CD4-positive, alpha-beta T cell treated with Interleukin-17A for 4 hours (primary cell): ENCODE measurements at regions not wholly inside any gene's neighbourhood (a gene's known extent, or its start where the extent isn't known, plus 50 kb on each side); places are given as distances from the start of the nearest gene placed in this dataset.
"Not testable (repeated sequence)": the region's sequence is repeated elsewhere in the genome, so short reads cannot be mapped to it uniquely, and the experiment has no call there.

ENCODE experiments used
- DNase-seq: peaks from one replicate; pipeline ENCODE4 v3.0.0-alpha.2; 2020; ENCODE audit warnings: mixed read lengths

DNA sequence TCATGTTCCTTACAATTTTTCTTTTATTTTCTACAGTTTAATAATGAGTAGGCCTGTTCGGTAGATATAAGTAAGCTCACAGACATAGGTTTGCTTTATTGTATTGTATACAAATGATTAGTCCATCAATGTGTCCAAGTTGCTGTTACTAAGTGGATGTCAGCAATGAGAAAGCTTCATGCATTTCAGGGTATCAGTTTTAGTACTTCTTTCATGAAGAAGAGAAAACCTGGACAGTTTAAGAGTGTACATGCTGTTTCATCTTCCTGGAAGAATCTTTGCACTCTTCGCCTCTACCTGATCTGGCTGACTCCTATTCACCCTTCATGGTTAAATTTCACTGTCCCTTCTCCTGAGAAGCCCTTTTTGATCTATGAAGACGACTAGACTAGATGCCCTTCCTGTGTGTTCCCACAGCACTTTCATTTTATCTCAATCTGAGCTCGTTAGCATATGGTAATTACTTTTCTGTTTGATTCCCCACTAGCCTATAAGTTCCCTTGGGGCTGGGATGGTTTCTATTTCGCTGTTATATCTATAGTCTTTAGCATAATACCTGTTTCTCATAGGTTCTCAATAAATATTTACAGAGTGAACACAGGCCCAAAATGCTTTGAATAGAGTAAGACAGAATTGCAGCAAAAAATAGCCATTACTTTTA lies 70.7 kb downstream of the CETN3 start:
- no peak for DNase-seq

DNA sequence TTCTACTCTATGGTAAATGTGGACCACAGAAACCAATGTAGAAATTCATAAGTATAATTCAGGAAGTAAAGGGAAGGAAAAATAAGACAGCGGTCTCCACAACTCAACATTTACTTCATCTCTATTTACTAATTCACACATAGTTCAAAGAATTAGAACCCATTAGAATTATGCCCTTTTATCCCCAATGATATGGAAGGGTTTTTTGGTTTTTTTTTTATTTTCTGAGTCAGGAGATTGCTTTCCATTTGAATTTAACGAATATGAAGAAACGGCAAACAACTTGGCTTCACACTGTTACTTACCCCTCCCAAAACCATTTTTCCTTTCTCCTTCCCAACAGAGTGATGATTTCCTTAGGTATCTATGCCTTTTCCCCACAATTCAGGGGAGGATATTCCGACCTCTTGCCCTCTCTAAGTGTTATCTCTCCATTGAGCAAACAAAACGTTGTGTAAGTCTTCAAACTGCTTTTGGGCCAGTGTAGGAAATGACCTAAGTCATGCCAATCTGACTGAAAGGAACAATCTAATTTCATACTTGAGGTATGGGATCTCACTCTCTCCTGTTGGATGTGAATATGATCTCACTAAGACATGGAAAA lies 72.0 kb downstream of the CETN3 start:
- DNase-seq: no peak

DNA sequence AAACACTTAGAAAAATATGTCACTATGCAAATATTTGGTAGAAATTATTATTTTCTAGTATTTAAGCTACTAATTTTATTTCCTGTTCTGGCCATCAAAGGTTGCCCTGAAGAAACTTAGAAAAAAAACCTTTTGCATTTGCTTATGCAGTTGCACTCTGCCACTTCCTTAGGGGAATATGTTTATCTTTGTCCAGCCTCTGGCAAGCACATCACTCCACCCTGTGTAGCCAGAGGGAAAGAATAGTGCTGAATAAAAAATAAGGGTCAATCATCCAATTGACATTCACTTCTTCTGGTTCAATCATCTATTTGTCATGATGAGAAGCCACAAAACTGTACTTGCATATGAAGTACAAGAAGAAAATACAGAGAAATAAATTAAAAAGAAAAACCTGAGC lies 72.8 kb downstream of the CETN3 start:
- no peak for DNase-seq

DNA sequence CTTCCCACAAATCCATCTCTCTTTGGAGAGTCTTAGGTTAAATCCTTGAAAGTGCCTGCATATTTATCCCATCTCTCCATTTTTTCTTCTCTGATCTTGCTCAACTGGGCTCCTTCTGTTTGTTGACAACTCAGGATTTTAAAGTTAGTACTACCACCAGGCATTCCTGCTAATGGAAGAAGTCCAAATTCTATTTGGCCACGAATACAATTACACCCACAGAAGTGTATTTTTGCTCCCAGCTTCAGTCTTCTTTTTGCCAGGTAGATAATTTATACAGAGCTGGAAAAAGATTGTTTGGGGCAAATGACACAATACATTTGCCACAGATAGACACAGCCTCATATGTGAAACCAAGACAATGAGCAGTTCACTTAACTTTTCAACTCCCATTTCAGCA lies 74.8 kb downstream of the CETN3 start:
- DNase-seq: no peak

DNA sequence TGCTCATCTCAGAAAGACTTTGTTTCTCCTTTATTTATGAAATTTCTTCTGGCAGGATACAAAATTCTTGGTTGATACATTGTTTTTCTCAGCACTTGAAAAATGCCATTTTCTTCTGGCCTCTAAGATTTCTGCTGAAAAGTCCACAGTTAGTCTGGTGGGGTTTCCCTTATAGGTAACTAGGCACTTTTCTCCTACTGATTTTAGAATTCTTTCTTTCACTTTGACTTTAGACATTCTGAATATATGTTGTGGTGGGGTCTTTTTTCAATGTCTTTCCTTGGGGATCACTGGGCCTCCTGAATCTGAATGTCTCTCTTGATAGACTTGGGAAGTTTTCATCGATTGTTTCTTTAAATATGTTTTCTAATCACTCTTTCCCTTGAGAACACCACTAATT lies 79.6 kb downstream of the CETN3 start:
- no peak for DNase-seq

DNA sequence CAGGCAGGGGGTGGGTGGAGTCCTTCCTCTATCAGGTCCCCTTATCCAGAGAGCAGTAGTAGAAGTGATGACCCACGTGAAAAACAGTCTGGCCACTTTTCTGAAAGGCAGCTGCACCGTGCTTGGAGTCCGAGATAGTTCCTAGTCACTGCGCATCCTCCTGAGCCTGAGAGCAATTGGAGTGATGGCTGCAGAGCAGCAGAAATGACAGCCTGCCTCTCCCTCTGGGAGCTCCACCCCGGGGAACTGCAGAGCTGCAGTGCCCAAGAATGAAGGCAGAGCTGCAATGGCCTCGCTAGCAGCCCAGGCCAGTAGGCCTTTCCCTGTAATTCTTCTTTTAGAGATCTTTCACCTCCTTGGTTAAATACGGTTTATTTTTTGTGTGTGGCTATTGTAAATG lies 82.6 kb downstream of the CETN3 start:
- no peak for DNase-seq

DNA sequence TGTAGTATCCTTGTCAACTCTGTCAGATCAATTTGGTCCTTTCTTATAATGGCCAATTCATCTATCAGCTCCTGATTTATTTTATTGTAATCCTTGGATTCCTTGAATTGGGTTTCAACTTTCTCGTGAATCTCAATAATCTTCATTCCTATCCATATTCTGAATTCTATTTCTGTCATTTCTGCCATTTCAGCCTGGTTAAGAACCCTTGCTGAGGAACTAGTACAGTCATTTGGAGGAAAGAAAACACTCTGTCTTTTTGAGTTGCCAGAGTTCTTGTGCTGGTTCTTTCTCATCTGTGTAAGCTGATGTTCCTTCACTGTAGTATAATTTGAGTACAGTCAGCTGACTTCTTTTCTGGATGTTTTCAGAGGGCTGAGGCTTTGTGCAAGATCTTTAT lies 84.5 kb downstream of the CETN3 start:
- DNase-seq: no peak

DNA sequence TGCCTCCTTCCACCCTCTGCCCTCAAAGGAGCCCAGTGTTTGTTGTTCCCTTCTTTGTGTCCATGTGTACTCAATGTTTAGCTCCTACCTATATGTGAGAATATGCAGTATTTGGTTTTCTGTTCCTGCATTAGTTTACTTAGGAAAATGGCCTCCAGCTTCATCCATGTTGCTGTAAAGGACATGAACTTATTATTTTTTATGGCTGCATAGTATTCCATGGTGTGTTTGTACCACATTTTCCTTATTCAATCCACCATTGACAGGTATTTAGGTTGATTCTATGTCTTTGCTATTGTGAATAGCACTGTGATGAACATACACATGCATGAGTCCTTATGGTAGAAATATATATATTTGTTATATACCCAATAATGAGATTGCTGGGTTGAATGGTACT lies 89.2 kb downstream of the CETN3 start:
- DNase-seq: not testable (repeated sequence)

DNA sequence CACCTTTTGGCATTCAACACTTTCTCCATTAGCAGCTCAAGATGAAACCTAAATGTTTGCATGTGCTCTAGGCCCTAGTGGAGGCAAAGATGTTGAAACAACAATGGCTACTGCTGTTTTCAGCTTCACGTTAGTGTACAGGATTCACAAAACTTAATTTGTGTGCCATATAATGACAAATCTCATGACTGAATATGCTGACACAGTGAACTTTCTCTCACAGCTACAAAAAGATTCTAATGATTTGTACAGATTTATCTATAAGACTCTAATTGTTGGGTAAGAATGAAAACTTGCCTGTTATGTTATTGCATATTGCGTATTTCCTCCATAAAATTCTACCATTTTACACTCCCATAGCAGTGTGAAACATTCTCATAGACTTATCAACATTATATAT lies 97.5 kb downstream of the CETN3 start:
- DNase-seq: no peak

DNA sequence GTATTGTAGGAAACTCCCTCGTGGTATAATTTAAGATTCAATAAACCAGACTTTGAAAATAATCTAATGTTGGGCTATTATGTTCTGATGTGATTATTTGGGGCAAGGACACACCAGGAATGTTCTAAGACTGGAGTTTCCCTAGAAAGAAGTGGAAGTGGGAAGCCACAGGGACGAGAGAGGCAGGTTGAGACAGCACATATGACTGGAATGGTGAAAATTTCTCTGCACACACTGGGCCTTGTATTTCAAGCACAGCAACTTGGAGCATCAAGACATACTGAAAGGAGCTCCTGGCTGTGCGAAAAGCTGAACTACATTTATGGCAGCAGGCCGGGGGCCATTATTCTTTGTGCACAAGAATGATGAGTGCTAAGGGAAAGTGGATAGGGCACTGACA lies 98.2 kb downstream of the CETN3 start:
- no peak for DNase-seq

DNA sequence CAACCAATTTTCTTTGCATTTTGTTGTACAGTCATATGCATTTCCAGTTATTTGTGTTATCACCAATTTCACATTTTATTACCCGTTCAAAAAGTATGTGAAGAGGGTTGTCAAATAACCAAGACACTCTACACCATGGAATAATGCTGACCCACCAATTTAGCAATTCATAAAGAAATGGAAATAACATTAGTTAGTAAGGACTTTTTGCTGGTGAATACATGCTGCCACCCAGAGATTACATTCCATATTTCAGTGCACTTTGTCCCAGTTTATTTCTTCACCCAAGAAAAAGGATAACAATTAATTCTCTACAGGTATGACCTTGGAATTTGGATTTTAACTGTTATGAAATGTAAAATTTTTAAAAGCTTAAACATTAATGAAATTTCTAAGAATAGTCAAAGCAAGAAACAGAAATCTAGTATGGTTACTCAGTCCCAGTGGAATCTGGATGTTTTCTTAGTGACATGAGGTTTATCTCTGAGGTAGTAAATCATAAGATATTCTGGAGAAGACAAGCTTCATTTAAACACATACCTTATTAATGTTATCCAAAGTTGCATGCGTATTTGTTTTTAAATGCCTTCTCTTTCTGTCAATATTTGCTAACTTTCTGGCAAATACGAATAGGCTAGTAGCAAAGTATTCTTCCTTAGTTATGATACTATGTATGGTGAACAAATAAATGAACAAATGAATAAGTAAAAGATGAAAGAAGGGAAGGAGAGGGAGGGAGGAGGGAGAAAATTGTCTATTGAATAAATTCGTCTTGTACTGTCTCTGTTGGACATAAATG lies 100.6 kb downstream of the CETN3 start:
- no peak for DNase-seq

DNA sequence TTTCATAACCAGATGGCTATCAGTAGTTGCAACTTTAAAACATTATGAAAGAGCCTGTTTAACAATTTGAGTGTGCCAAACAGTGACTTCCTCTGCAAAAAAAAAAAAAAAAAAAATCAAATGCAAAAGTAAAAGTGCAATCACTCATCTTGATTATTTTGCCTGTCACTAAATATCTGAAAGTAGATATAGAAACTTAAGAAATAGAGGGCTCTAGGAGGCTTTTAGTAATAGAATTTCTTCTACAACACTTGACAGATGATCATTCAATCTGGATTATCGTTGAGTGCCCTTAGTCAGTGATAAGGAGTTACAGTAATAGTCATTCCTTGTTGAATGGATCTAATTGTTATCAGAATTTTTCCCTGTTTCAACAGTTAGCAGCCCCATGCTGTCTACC lies 101.8 kb downstream of the CETN3 start:
- DNase-seq: no peak

DNA sequence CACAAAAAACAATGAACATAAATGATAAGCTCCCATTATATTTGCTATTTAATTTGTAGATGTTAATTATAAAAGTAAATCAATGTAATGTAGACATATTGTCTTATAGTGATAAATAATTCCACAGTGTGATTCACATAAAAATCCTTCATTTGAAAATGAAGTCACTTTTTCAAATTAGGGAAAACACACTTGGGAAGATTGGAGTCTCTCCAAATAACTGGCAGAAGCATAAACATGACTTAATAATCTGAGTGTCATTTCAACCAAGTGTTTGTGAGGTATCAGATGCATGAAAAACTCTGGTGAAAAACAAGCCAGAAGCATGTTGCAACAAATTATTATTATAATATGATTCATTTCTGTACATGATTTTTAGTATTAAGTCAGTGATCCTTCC lies 102.2 kb downstream of the CETN3 start:
- DNase-seq: no peak

DNA sequence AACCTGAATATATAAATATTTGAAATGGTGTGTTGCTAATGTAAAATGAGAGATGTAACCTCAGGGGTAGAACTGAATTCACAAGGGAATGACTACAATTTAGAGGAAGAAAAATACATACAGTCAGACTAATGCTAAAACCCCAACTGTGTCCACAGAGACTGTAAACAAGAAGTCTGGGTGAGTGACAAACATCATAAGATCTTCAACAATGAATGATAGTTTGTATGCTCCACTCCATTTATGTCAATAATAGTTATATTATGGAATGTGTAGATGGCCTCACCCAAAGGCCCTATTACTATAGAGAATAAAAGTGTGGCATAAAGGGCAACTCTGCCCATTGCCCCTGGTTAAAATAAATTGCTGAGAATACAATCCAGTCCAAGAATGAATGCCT lies 102.9 kb downstream of the CETN3 start:
- no peak for DNase-seq

DNA sequence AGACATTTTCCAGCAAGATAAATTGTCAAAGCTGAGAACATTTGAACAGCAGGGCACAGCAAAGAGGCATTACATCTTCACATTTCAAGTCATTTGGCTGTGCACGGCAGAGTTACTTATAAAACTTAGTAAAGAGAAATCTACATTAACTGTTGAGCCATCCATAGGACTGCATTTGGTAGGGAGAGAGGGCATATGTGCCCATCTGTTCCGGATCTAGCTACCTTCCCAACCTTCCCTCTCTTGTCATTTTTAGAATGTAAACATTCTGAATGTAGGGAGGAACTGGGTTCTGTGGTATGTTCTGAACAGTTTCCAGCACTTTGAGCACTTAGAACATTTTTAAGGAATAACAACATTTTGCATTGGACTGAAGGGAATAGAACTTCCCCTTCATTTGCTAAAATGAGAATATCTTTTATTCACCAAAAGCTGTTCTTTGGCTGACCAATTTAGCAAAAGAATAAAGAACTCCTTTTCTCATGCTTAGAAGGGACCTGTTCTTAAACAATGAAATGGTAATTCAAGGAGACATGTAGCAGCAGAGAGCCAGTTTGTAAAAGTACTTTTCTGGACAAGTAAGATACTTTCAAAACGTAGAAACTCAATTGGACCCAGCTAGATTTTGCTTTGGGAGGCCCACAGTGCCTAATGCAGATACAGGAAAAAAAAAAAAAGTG lies 104.4 kb downstream of the CETN3 start:
- no peak for DNase-seq

DNA sequence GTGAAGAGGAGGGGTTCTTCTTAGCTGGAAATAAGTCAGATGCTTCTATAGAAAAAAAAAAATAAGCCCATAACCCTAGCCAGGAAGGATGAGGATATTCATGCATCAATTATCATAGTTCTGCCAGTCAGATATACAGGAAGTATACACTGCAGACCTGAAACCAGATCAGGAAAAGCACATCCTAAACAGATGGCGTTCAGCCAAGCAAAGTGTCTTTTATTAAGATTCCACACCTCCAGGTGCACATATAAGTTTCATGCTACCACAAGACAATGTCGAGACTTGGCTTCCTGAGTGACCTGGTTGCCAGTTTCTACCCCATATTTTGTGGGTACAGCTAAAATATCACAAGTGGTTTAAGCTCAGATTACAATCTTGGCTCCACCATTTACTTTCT lies 108.3 kb downstream of the CETN3 start:
- no peak for DNase-seq

DNA sequence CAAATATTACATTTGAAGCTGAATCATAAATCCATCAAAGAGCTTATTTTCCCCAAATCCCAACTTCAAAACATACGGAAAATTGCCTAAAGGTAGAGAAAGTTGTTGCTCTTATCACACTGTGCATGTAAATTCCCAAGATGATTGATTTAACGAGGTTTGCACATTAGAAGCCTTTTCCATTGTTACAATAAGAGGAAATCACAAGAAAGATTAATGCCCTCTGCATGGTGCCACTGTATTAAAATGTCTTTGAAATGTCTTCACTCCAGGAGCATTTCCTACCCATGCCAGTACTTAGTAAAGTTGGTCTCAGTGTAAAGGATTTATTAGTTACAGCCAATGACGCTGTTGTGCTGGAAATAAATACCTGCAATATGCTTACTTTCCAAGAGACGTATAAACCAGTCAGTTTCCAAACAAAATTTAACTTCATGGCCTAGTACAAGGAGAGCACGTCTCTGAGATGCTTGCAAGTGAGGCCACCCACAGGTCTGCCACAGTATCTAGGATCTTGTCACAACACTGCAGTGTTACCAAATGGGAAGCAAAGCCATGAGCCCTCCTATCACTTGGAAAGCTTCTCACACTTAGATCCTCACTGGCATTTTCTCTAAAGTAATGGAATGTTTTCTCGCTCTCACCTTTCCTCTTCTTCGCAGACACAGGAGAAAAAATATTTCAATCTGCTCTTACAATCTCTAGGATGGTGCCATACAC lies 112.4 kb downstream of the CETN3 start:
- no peak for DNase-seq

DNA sequence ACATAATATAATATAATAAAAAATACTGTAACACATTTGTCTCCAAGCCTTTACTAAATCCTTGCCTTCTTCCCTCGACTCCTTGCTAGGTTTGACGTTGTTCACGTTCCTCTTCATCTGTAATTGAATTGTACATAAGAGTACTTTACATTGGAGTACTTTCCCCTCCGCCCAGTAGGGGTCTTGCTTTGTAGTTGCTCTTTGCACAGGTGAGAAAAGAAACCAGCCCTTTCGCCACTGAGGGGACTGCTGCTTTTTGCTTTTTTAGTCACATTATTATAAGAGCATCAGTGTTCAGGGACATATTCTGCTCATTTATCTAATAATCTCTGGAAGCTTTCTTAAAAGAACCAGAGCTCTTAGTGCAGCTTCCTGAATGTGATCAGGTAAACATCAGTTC lies 115.0 kb downstream of the CETN3 start:
- DNase-seq: no peak

DNA sequence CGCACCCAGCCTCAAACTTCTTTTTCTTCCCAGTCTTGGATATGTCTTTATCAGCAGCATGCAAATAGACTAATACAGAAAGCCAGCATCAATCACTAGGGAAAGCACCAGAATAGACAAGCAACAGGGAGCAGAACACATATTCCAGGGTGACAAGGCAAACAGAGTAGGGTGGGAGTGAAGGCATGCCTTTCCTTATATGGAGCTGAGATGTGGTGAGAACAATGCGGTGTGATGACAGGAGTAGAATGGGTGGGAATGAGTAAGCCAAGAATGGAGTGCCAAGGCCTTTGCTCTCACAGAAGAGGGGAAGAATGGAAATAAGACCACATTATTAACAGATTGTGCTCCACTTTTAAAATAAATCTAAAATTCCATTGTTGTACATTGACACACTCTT lies 115.6 kb downstream of the CETN3 start:
- no peak for DNase-seq

DNA sequence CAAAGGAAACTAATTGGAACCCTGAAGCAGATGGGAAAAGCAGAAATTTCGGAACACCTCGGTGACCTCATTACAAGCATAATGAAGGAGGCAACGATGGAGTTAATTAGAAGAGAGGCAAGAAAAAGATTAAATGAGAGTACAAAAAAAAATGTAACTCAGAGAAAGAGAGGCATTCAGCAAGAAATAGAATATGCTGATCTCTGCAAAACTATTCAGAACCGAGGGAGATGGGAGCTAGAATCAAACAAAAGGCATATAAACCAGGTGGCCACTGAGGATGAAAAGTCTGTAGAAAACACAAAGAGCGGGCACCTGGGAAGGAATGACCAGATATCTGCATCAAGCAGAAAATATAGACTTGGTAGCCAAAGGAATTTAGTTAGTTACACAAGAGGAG lies 118.9 kb downstream of the CETN3 start:
- DNase-seq: no peak

DNA sequence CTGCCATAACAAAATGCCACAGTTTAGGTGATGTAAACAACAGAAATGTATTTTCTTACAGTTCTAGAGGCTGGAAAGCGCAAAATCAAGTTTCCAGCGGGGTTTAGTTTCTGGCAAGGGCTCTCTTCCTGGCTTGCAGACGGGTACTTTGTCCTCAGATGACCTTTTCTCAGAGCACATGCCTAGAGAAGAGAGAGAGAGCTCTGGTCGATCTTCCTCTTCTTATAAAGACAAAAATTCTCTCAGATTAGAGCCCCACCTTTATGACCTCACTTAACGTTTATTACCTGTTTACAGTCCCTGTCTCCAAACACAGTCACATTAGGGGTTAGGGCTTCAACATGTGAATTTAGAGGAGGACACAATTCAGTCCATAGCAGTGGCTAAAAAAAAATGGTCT lies 119.7 kb downstream of the CETN3 start:
- DNase-seq: no peak

DNA sequence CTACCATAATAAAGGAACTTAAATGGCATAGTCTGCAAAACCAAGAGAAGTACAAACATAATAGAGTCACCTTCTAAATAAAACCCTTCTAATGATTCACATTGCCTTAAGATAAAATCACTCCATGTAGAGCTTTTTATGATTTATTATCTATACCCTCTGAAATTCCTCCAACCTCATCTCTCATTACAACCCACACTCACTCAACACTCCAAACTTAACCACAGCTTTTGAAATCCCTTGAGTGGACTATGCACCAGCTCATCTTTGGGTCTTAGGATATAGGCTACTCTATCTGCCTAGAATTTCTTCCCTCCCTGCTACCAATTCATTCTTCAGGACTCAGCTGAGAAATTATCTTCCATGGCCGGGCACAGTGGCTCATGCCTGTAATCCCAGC lies 122.5 kb downstream of the CETN3 start:
- no peak for DNase-seq

DNA sequence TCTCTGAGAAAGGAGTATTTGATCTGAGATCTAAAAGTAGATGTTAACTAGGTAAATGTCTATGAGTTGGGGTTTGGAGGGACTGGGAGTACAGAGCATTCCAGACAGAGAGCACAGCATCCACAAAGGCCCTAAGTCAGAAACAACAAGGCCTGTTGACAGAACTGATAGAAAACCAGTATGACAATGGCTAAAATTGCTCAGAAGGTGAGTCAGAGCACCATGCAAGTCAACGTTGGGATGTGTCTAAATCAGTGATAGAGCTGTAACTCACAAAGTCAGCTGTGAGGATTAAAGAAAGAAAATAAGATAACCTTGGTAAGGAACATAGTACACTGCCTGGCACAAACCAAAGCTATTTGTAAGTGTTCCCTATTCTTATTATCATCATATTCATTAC lies 124.0 kb downstream of the CETN3 start:
- no peak for DNase-seq
